ENCODE measurements at regions not wholly inside any gene's neighbourhood (a gene's known extent, or its start where the extent isn't known, plus 50 kb on each side); places are given as distances from the start of the nearest gene placed in this dataset.

- peaks cover 25% of the 10 kb centered on the region for H3K4me1 ChIP-seq
- intact Hi-C loops (cut with DNase I): no loop called here
- no peak overlapping the region for H3K27ac ChIP-seq
- ATAC-seq (no peak), DNase-seq (no peak)
- H3K9me3 ChIP-seq: no peaks in the 10 kb centered on the region
- no peak overlapping the region for H3K4me3 ChIP-seq
- H3K36me3 ChIP-seq (replicated peaks in 1 of 2; ENCODE audit: insufficient read depth in 1 of 2, low read depth in 2 of 2): no peaks in the 10 kb centered on the region
- H3K27me3 ChIP-seq: no peaks in the 10 kb centered on the region
- no peak for TF ChIP-seq POLR2A (IDR thresholded peaks at IDR 0.05)
- TF ChIP-seq, protein P1, sequence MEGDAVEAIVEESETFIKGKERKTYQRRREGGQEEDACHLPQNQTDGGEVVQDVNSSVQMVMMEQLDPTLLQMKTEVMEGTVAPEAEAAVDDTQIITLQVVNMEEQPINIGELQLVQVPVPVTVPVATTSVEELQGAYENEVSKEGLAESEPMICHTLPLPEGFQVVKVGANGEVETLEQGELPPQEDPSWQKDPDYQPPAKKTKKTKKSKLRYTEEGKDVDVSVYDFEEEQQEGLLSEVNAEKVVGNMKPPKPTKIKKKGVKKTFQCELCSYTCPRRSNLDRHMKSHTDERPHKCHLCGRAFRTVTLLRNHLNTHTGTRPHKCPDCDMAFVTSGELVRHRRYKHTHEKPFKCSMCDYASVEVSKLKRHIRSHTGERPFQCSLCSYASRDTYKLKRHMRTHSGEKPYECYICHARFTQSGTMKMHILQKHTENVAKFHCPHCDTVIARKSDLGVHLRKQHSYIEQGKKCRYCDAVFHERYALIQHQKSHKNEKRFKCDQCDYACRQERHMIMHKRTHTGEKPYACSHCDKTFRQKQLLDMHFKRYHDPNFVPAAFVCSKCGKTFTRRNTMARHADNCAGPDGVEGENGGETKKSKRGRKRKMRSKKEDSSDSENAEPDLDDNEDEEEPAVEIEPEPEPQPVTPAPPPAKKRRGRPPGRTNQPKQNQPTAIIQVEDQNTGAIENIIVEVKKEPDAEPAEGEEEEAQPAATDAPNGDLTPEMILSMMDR (IDR thresholded peaks at IDR 0.05): no peak
- 76 to 81% methylated on average over 13 of the region's 13 CpGs for WGBS, 2 donors
Observed at GRCh38 chr3:24601066-24601939, 106.7 kb upstream of the THRB start.

GRCh38 chr3:24604215-24604614 is 109.6 kb upstream of the THRB start:
- intact Hi-C loops (cut with DNase I): no loop called here
- DNase-seq (no peak), ATAC-seq (no peak)
- H3K27me3 ChIP-seq: no peaks in the 10 kb centered on the region
- no peaks in the 10 kb centered on the region for H3K9me3 ChIP-seq
- no peaks in the 10 kb centered on the region for H3K36me3 ChIP-seq (replicated peaks in 1 of 2; ENCODE audit: insufficient read depth in 1 of 2, low read depth in 2 of 2)
- H3K4me3 ChIP-seq: no peak overlapping the region
- H3K4me1 ChIP-seq: peaks cover 14% of the 10 kb centered on the region
- 94 to 100% methylated on average over 1 of the region's 1 CpG for WGBS, 2 donors
- TF ChIP-seq, protein P1 (IDR thresholded peaks at IDR 0.05): no peak
- TF ChIP-seq POLR2A (IDR thresholded peaks at IDR 0.05): no peak
- no peak overlapping the region for H3K27ac ChIP-seq

GRCh38 chr3:24605511-24606028 is 110.9 kb upstream of the THRB start:
- no peak overlapping the region for H3K27ac ChIP-seq
- ATAC-seq (no peak), DNase-seq (no peak)
- intact Hi-C loops (cut with DNase I): no loop called here
- H3K9me3 ChIP-seq: no peaks in the 10 kb centered on the region
- H3K4me3 ChIP-seq: no peak overlapping the region
- peaks cover 10% of the 10 kb centered on the region for H3K4me1 ChIP-seq
- no peaks in the 10 kb centered on the region for H3K27me3 ChIP-seq
- no peak for TF ChIP-seq POLR2A (IDR thresholded peaks at IDR 0.05)
- TF ChIP-seq, protein P1 (IDR thresholded peaks at IDR 0.05): no peak
- no peaks in the 10 kb centered on the region for H3K36me3 ChIP-seq (replicated peaks in 1 of 2; ENCODE audit: insufficient read depth in 1 of 2, low read depth in 2 of 2)
- WGBS, 2 donors: 96 to 97% methylated on average over 4 of the region's 4 CpGs

DNA sequence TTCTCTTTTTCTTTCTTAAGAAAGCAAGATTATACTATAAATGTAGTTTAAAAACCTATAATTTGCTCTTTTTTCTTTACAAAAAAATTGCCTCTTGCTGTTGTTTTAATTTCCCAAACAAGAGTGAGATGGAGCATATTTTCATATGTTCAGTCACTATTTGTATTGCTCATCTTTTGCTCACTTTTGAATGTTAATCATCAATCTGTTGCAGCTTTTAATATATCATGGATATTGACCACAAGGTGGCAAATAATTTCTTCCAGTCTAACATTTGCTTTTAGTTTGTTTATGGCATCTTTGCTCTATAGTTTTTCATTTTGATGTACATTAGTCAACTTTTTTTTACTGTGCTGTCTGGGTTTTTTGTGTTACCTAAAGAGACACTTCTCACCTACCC is 112.6 kb upstream of the THRB start:
- H3K27ac ChIP-seq: no peak overlapping the region
- no peaks in the 10 kb centered on the region for H3K9me3 ChIP-seq
- no peaks in the 10 kb centered on the region for H3K27me3 ChIP-seq
- intact Hi-C loops (cut with DNase I): no loop called here
- TF ChIP-seq, protein P1 (IDR thresholded peaks at IDR 0.05): no peak
- TF ChIP-seq POLR2A (IDR thresholded peaks at IDR 0.05): no peak
- H3K4me1 ChIP-seq: peaks cover 10% of the 10 kb centered on the region
- no peak overlapping the region for H3K4me3 ChIP-seq
- DNase-seq (no peak), ATAC-seq (no peak)
- no peaks in the 10 kb centered on the region for H3K36me3 ChIP-seq (replicated peaks in 1 of 2; ENCODE audit: insufficient read depth in 1 of 2, low read depth in 2 of 2)
